Thoracic aorta (tissue), 2 donors: ENCODE measurements at regions not wholly inside any gene's neighbourhood (a gene's known extent, or its start where the extent isn't known, plus 50 kb on each side); places are given as distances from the start of the nearest gene placed in this dataset.

Experiments used
- ATAC-seq: fragments of 150-250 bp; one replicate; pipeline ENCODE4 v1.8.0; 2017; ENCODE audit warnings: low read depth; ENCODE audit not compliant: insufficient number of reproducible peaks, low FRiP score
- DNase-seq: peaks from one replicate; pipeline ENCODE4 v3.0.0-alpha.2; 2020; ENCODE audit warnings: low spot score
- H3K27ac ChIP-seq, 2 donors: fragments of 200-600 bp; sonication (generic); 1 replicate in 1 of 2; 2 replicates in 1 of 2; pipeline ENCODE4 v1.5.1; 2016; ENCODE audit warnings: mild to moderate bottlenecking in 2 of 2, moderate library complexity in 2 of 2
- H3K27me3 ChIP-seq: fragments of 200-600 bp; sonication (generic); replicated peaks from 2 replicates; pipeline ENCODE4 v1.6.0; 2016; ENCODE audit warnings: mild to moderate bottlenecking; ENCODE audit not compliant: insufficient read depth
- H3K36me3 ChIP-seq: fragments of 200-600 bp; sonication (generic); one replicate; pipeline ENCODE4 v1.5.1; 2016
- H3K4me1 ChIP-seq, 2 donors: fragments of 200-600 bp; sonication (generic); 1 replicate in 1 of 2; 2 replicates in 1 of 2; pipeline versions ENCODE4 v1.5.1 to v1.6.0; 2016; ENCODE audit warnings: low read depth in 2 of 2, mild to moderate bottlenecking in 1 of 2; ENCODE audit not compliant: control insufficient read depth in 1 of 2
- H3K4me3 ChIP-seq: fragments of 200-600 bp; sonication (generic); 2 replicates; pipeline ENCODE4 v1.5.1; 2016; ENCODE audit warnings: mild to moderate bottlenecking
- H3K9me3 ChIP-seq: fragments of 200-600 bp; sonication (generic); 2 replicates; pipeline ENCODE4 v1.5.1; 2016
- CTCF ChIP-seq: fragments of 200-600 bp; sonication (generic); IDR thresholded peaks from one replicate; pipeline ENCODE4 v1.5.1; 2019; ENCODE audit warnings: antibody characterized with exemption

- no peak for ATAC-seq
- H3K36me3 ChIP-seq = no peaks in the 10 kb centered on the region
- no peaks in the 10 kb centered on the region for H3K9me3 ChIP-seq
- DNase-seq = no peak
- no peak overlapping the region for H3K27ac ChIP-seq
- no peaks in the 10 kb centered on the region for H3K27me3 ChIP-seq
- TF ChIP-seq CTCF = no peak
- no peak overlapping the region for H3K4me3 ChIP-seq
- H3K4me1 ChIP-seq = no peaks in the 10 kb centered on the region
Observed at GRCh38 chr1:29832471-29832870, 596.1 kb downstream of the PTPRU start.

GRCh38 chr1:29831500-29832117 lies 595.3 kb downstream of the PTPRU start:
- ATAC-seq = no peak
- H3K9me3 ChIP-seq = no peaks in the 10 kb centered on the region
- no peaks in the 10 kb centered on the region for H3K4me1 ChIP-seq
- no peak overlapping the region for H3K4me3 ChIP-seq
- no peak overlapping the region for H3K27ac ChIP-seq
- no peak for DNase-seq
- TF ChIP-seq CTCF = no peak
- H3K27me3 ChIP-seq = no peaks in the 10 kb centered on the region
- H3K36me3 ChIP-seq = no peaks in the 10 kb centered on the region

- Histone ChIP-seq H3K4me1 (no peaks in the 10 kb centered on the region), H3K27me3 (no peaks in the 10 kb centered on the region), H3K4me3 (no peak overlapping the region), H3K9me3 (no peaks in the 10 kb centered on the region), H3K36me3 (no peaks in the 10 kb centered on the region), H3K27ac (no peak overlapping the region)
- DNase-seq (no peak), ATAC-seq (no peak)
- no peak for TF ChIP-seq CTCF
Observed at GRCh38 chr1:29830916-29831315, 594.6 kb downstream of the PTPRU start.

- Histone ChIP-seq H3K4me3 (no peak overlapping the region), H3K9me3 (no peaks in the 10 kb centered on the region), H3K36me3 (no peaks in the 10 kb centered on the region), H3K27ac (no peak overlapping the region), H3K27me3 (no peaks in the 10 kb centered on the region), H3K4me1 (no peaks in the 10 kb centered on the region)
- DNase-seq = no peak
- no peak for ATAC-seq
- no peak for TF ChIP-seq CTCF
Observed at GRCh38 chr1:29830383-29830782, 594.1 kb downstream of the PTPRU start.

GRCh38 chr1:29829448-29830344 lies 593.4 kb downstream of the PTPRU start:
- DNase-seq (no peak), ATAC-seq (no peak)
- TF ChIP-seq CTCF = no peak
- Histone ChIP-seq H3K27me3 (no peaks in the 10 kb centered on the region), H3K9me3 (no peaks in the 10 kb centered on the region), H3K36me3 (no peaks in the 10 kb centered on the region), H3K4me1 (no peaks in the 10 kb centered on the region), H3K4me3 (no peak overlapping the region), H3K27ac (no peak overlapping the region)
